NCI-H128 (cell line): ENCODE measurements at regions not wholly inside any gene's neighbourhood (a gene's known extent, or its start where the extent isn't known, plus 50 kb on each side); places are given as distances from the start of the nearest gene placed in this dataset.

Source experiments
- DNase-seq: peaks from one replicate; lab custom pipeline; 2025; ENCODE audit not compliant: unreplicated experiment; lab: John Stamatoyannopoulos, UW

DNA sequence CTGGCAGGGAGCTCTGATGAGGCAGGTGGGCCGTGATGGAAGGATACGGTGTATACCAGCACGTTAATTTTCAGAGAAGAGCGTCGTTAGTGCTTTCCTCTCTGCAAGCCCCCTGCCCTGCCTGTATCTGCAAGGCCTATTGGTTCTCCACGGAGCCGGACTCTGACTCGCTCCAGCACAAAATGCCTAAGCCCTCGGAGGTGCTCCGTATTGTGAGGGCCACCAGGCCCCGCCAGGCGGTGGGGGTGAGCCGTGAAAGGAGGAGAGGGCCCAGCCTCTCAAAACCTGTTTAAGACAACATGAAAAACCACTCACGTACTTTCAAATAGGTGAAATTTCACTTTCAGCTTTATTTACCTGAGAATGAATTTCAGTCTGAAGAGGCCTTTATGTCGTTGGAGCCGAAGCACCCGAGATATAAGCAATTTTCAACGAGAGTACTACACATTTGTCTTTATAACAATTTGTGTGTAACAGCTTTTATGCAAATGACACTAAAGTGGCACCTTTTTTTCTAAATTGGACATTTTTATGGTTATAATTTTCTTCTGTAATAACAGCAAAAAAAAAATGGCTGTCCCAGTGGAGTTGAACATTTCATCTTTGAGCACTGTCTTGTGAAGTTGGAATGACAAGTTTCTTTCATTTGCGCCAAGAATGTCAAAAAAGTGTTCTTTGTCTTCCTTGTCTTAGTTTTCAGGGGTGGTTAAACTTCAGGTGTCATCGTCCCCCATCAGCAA lies 749.5 kb downstream of the VRK1 start:
- no peak for DNase-seq

DNA sequence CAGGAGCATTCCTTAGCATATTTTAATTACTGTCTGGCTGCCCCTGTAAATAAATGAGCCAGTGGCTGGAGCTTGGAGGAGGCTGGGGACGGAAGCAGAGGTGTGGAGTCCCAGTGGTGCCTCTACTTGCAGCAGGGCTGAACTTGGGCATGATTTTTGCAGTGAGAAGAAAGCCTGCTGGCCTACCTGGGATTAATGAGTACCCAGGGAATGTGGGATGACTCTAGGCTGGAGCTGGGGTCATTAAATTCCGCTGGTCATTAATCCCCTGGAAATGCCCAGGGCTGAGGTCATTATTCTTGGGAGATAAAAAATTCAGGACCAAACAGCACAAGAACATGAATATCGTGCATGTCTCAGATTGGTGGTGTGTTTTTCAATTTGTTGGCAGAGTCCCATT lies 753.3 kb downstream of the VRK1 start:
- DNase-seq, result no peak

DNA sequence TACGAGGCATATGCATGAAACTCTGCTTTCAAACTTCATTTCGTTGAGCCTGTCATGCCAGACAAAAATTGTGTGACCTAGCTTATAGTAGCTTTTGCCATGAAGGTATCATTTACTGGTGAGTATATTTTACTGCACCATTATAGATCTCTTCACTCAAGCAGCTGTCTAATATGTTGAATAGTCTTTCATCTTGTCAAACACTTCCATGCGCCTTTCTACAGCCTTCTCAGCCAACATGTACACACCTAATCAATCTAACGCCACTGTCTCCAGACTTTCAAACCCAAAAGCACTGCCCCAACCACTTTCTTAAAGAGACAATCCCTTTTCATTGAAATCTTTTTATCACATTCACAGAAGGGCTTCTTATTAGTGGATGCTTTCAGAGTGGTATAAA lies 757.4 kb downstream of the VRK1 start:
- no peak for DNase-seq

DNA sequence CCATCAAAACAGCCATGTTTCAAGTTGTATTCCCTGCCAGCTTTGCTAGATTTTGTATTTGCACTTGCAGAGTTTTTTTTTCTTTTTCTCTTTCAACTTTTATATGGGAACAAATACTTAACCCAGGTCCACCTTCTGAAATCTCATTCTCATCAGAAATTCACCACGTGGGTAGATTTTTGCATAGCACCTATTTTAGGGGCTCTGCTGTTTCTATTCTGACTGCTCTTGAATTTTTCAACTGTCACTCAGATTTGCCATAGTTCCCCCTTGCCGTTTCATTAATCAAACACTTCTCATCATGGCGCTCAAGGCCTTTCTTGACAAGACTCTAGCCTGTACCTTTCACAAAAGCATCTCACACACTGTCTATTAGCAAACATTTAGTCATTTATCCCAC lies 767.2 kb downstream of the VRK1 start:
- DNase-seq, result no peak

DNA sequence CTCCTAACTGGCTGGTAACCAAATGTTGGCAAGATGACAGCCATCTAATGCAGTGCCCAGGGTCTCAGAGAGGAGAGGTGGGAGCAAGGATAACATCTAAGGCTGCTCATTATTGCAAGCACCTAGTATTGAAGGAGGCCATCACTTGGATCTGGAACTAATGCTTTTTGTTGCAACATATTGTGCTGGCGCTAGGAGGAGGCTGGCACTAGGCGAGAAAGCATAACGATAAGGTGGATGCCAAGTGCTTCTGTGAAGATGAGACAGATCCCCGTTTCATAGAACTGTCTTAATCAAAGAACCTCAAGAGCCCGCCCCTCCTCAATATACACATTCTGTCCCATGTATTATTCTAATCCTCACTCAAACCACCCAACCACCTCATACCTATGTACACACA lies 774.0 kb downstream of the VRK1 start:
- no peak for DNase-seq

DNA sequence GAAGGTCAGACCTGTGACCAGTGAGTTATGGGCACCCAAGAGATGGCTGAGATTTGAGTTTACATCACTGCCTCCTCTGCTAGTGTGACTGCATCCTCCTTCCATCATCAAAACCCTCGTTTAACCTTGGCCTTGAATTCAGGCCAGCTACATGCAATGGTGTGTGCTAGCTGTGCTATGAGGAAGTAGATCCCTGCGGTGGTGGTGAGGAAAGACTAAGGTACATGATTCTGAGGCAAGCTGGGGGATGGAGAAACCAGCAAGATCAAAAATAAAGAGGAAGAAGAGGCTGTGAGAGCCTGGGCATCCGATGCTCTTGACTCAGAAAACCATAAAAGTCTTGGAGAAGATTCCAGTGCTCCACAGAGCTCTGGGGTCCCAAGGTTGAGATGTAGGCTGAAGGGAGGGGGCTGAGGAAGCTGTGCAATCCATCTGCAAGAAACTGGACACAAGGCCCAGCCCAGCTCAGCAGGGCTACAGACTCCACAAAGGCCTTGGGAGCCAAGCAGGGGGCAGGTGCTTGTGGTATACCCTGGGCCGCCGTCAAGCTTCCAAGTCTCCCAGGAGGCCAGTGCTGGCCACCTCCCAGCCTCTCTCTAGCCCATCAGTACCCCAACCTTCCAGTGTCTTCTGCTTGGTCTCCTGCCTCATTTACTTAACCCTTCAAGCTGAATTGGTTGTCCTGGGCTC lies 774.8 kb downstream of the VRK1 start:
- DNase-seq, result no peak

DNA sequence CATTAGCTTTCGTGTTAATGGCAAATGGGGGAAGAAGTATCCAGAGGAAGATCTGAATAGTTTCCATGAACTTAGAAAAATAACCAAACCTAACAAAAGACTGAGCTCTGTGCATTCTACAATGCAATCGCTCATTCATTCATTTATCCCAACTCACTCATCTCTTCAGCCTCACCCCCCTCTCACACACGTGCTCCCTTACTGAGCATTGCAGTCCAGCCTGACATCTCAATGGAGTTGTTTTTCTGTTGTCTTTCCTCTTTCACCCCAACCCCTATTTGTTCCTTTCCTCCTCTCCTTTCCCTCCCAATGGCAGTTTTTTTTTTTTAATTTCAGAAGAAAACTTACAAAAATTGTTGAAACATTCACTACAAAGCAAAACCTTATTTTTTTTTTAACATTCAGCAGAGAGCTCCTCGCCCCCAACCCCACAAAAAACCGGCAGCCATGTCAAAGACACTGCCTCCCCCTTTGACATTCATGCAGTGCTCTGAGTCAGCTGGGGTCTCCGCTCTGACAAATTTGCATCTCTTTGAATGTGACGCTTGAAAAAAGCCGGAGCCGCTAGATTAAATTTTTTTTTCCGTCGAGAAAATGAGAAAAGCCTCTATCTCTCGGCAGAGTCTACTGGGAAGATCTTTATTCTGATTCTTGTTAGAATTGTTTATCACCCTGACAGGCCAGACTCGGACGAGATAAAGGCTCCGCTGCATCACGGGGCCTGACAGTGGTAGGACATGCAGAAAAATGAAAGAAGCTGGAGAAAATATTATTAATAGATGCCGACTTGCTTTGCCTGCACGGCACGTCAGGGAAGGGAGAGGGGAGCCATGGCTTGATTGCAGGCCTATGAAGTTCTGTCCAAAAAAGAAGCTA lies 775.6 kb downstream of the VRK1 start:
- DNase-seq, result no peak

DNA sequence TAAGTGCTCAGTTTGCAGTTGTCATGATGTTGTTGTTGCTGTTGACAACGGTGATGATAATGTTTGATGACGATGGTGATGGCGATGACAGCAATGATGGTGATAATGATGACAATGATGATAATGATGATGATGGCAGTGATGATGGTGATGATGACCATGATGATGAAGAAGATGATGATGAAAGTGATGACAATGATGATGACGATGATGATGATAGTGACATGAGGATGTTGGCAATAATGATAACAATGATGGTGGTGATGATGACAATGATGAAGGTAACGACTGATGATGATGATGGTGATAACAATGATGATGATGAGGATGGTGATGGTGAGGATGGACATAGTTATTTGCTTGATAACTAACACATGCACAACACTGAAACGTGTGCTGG lies 778.5 kb downstream of the VRK1 start:
- no peak for DNase-seq

DNA sequence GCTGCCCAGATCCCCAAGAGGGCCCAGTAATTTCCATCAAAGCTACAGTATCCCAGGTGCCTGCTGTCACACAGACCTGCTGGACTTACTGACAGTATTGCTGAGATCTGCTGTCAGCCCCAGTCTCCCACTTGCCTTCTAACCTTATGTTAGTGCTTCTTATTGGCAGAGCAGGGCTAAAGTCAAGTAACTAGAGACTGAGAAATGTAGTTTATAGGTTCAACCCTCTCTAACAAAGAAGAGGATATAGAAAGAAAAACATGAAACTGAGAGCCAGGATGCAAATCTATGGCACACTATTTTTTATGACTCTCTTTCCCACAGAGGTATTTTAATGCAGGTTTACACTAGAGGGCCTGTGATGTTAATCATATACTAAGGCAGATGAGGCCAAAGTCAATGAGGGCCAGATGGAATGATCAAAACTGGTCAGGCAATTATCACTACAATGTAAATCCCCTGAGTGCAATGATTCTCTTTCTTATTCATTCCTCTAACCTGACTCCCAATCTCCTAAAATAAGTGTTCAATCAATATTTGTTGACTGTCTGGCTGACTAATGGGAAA lies 781.9 kb downstream of the VRK1 start:
- no peak for DNase-seq

DNA sequence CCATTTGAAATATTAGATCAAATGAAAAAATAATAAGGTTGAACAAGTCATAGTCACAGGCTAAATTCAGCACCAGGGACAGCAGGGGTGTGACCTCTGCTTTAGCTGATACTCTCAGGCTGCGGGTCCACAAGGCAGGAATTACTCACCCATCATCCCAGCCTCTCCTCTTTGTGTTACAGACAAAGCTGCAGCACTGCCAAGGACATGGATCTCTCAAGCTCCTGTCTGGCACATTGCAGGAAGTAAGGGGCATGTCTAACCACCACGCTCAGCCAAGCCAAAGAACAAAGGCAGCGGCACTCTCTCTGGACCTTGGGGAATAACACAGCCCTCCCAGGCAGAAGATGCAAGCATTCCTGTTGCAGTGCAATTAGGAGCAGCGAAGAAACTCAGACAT lies 783.8 kb downstream of the VRK1 start:
- no peak for DNase-seq

DNA sequence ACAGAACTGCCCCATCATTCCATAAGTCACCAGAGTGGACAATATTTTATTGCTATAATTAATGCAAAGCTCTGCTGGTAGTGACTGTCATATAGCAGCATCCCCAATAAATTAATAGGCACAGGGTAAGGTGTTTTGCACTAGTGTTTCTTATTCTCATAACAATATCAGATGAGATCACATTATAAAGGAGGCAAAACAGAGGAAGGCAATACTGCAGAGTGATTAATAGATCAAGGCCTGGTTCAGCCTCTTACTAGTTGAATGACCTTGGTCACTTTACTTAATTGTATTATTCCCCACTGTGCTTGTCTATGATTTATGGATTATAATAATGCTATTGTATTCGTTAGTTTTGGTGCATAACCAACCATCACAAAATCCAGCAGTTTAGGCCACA lies 784.8 kb downstream of the VRK1 start:
- DNase-seq, result no peak

DNA sequence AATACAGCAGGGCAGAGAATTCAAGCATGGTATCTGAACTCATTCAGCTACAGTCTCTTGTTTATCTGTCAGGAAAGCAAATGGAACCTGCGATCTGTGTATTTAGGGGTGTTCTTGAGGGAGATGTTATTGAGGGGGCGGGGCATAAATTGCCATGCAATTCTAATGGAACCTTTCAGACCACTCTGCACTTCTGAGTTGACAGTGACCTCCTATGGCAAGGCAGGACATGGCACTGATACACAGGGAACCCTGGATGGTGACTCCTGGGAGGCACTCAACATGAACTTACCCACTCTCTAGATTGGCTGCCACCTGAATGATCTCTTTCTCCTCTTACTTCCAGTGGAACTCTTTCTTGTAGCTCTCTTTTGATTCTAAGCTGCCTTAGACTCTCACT lies 787.3 kb downstream of the VRK1 start:
- DNase-seq, result no peak

DNA sequence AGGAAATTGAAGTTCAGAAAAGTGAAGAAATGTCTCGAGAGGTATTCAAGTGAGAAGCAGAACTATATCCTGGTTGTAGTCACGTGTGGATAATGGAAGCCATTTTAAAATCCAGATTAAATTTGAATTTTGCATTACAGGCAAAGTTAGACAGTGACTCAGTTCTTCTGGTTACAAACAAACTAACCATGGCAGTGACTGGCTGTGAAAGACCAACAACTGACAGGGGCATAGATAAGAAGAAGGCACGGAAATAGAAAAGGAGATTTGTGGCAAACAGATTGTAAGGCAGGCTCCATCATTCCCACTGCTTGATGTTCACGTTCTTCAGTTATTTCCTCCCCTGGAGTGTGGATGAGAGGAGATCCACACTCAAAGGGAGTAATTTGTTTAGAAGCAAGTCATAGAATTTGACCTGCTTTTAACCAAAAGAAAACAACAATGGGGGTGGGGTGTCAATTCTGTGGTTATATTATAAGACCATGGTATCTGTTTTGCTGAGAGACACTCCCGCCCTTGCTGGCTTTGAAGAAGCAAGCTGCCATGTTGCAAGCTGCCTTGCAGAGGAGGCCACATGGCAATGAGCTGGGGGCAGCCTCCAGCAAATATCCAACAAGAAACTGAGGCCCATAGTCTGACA lies 795.3 kb downstream of the VRK1 start:
- DNase-seq, result no peak

DNA sequence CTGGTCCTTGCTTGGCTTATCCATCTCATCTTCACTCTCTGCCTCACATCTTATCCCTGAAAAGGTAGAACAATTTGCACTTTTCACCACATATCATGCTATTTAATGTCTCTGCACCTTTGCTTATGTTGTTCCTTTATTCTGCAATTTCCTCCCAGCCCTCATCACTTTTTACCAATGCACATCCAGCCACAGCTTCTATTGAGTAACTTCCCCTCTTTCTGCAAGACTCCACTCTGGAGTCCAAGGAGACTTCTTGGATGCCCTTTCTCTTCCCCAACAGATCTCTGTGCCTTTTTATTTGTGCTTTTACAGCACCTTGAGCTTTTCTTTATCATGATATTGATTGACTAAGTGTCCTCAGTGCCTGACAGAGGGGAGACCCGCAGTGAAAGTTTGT lies 797.1 kb downstream of the VRK1 start:
- DNase-seq, result no peak

DNA sequence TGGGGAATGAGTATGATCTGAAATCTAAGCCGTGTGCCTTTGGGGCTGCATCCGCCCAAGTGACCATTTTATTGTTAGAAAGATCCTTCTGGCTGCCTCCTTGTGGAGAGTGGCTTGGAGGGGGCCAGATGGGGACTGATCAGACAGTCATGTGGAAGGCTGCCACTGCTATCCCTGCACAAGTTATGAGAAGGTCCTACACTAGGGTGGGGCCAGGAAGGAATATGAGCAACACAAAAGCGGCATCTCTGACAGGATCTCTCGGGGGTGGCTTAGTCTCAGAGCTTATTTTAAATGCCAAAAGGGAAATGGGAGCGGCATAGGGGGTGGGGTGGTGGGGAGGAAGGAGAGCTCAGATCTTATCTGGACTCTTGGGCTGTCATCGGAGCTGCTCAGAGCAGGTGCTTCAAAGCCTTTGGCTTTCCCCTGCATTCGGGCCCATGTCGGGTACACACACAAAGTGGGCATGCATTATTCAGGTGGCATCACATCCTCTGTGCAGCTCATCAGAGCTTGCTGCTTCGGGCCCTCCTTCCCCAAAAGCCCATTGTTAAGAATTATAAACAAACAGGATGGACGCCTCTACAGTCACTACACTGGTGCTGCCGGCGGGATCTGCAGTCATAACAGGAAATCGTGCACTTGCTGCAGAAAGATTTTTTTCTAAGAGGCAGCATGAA lies 805.4 kb downstream of the VRK1 start:
- DNase-seq, result no peak

DNA sequence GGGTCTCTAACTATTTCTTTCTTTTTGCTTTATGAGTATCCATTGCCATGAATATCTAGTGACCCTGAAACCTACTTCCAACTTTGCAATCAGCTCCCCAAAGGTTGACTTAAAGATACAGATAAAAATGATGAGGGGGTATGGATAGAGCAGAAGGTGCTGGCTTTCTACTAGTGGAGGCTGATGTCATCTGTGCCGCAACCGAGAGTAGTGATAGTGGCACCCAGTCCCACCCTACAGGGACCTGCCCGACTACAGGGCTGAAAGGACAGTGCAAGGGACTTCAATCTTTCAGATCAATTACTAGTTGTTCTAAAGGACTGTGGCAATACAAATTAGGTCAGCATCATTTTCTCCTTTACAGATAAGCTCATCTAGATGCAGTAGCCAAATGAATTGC lies 806.0 kb downstream of the VRK1 start:
- no peak for DNase-seq

DNA sequence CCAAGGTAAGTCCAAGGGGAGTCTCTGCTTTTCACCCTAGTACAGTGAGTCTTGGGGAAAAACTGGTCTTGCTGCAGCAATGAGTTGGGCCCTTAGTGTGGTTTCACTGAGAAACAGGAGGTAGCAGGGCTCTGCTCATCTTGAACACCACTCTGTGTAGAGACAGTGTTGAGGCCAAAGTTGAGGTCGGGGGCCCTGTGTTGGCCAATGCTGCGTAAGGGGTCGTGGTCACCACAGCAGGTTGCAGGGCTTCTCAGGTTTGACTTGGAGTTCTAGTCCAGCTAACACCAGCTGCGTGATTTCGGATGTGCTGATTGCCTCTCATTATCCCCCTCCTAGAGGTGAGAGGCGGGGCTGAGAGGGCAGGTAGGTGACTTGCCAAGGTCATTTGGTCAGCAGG lies 807.5 kb downstream of the VRK1 start:
- no peak for DNase-seq

DNA sequence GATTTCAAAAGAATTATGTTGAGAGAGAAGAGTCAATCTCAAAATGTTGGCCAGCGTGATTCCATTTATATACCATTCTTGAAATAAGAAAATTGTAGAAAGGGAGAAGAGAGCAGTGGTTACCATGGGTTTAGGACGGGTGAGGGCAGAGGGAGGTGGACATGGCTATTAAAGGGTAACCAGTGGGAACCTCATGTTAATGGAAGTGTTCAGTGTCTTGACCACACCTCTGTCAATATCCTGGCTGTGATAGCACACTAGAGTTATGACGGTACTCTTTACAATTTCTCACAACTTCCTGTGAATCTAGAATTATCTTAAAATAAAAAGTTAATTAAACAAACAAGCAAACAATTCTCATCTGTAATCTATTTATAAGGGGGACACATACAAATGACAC lies 821.2 kb downstream of the VRK1 start:
- no peak for DNase-seq

DNA sequence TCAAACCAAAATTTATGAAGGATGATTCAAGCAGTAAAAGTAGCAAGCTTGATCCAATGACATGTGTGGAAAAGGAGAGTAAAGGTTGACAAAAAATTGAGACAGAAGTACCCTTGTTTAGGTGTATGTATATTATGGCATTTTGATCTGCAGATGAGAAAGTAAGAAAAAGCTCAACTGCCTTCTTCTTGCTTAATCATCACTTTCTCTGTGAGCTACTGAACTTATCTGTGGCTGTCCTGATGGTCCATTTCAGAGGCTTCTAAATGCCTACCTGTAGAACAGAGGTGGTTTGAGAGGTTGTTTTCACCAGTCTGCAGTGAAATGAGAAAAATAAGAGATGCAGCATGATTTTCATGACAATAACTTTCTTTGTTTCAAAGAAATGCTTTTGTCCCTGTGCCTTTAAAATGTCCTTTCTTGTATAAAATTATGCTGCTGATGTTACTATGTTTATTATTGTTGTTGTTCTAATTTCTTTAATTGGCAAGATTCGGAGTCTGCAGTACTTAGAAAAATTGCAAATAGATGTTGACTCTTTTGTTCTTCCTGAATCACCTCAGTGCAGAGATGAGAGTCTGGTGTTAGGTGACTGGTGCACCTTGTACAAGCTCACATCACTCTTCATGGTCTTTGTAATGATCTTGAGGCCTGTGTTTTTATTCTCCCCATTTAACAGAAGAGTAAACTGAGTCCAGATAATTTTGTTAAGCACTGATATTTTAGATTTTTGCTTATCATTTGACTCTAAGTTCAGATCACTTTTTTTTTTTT lies 821.9 kb downstream of the VRK1 start:
- no peak for DNase-seq

DNA sequence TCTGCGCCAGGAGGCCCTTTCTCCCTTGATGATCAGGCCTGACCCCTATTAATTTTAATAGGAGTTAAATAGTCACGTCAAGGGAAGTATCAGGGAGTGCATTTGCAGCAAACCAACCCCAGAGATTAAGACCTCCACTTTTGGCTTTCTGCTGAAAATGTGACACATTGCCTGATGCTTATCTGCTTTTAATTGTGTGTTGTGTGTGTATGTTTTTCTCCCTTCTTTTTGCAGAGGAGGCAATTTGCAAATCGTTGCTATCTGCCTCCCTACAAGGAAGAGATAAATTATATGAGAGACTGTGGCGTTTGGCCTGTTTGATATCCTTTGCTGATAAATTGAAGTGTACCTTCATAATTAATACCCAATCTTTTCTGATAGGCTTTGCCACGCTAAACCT lies 822.9 kb downstream of the VRK1 start:
- no peak for DNase-seq
